RWPE2 (cell line): ENCODE measurements at regions not wholly inside any gene's neighbourhood (a gene's known extent, or its start where the extent isn't known, plus 50 kb on each side); places are given as distances from the start of the nearest gene placed in this dataset.

ENCODE experiments used
- ATAC-seq: fragments of 200-7000 bp; cut with Tn5 transposase; 3 replicates; pipeline ENCODE4 v1.9.1; 2021; ENCODE audit warnings: low read depth
- DNase-seq: peaks from one replicate; pipeline ENCODE4 v3.0.0-alpha.2; 2020; ENCODE audit warnings: low spot score
- H3K27ac ChIP-seq: fragments of 450-650 bp; 2 replicates; pipeline ENCODE4 v1.5.1; 2017; ENCODE audit warnings: mild to moderate bottlenecking; ENCODE audit not compliant: poor library complexity, severe bottlenecking
- H3K27me3 ChIP-seq: fragments of 250-450 bp; sonication (Bioruptor Pico); 2 replicates; pipeline ENCODE4 v1.5.1; 2021; ENCODE audit warnings: mild to moderate bottlenecking, moderate library complexity; ENCODE audit not compliant: insufficient read depth, poor library complexity, severe bottlenecking
- H3K36me3 ChIP-seq: fragments of 250-450 bp; sonication (Bioruptor Pico); 2 replicates; pipeline ENCODE4 v1.5.1; 2020; ENCODE audit warnings: low read depth, mild to moderate bottlenecking, moderate library complexity
- H3K4me1 ChIP-seq: fragments of 250-450 bp; sonication (Bioruptor Pico); 2 replicates; pipeline ENCODE4 v1.5.1; 2021; ENCODE audit warnings: mild to moderate bottlenecking, moderate library complexity; ENCODE audit not compliant: insufficient read depth, poor library complexity, severe bottlenecking
- H3K4me3 ChIP-seq: fragments of 250-450 bp; sonication (Bioruptor Pico); 2 replicates; pipeline ENCODE4 v1.5.1; 2021; ENCODE audit warnings: mild to moderate bottlenecking, moderate library complexity; ENCODE audit not compliant: severe bottlenecking
- H3K9me3 ChIP-seq: fragments of 250-450 bp; sonication (Bioruptor Pico); 2 replicates; pipeline ENCODE4 v1.5.1; 2021; ENCODE audit warnings: mild to moderate bottlenecking, moderate library complexity; ENCODE audit not compliant: severe bottlenecking
- CTCF ChIP-seq: fragments of 450-650 bp; IDR thresholded peaks from one replicate; pipeline ENCODE4 v1.5.1; 2017; ENCODE audit warnings: mild to moderate bottlenecking, moderate library complexity; ENCODE audit not compliant: poor library complexity, severe bottlenecking

GRCh38 chr3:139757448-139758030 lies 79.8 kb upstream of the NMNAT3 start:
- TF ChIP-seq CTCF = no peak
- Histone ChIP-seq H3K27ac (no peak overlapping the region), H3K9me3 (no peaks in the 10 kb centered on the region), H3K27me3 (no peaks in the 10 kb centered on the region), H3K36me3 (no peaks in the 10 kb centered on the region), H3K4me3 (no peak overlapping the region), H3K4me1 (no peaks in the 10 kb centered on the region)
- ATAC-seq (no peak), DNase-seq (no peak)

- no peaks in the 10 kb centered on the region for H3K9me3 ChIP-seq
- DNase-seq (no peak), ATAC-seq (no peak)
- no peaks in the 10 kb centered on the region for H3K4me1 ChIP-seq
- no peaks in the 10 kb centered on the region for H3K36me3 ChIP-seq
- H3K27ac ChIP-seq = no peak overlapping the region
- no peak for TF ChIP-seq CTCF
- H3K27me3 ChIP-seq = no peaks in the 10 kb centered on the region
- H3K4me3 ChIP-seq = no peak overlapping the region
These were observed 78.8 kb upstream of the NMNAT3 start for GRCh38 chr3:139756529-139757103.

- no peak for TF ChIP-seq CTCF
- DNase-seq (no peak), ATAC-seq (no peak)
- Histone ChIP-seq H3K4me1 (no peaks in the 10 kb centered on the region), H3K9me3 (no peaks in the 10 kb centered on the region), H3K36me3 (no peaks in the 10 kb centered on the region), H3K27me3 (no peaks in the 10 kb centered on the region), H3K27ac (no peak overlapping the region), H3K4me3 (no peak overlapping the region)
These were observed 77.8 kb upstream of the NMNAT3 start for GRCh38 chr3:139755551-139755950.

DNA sequence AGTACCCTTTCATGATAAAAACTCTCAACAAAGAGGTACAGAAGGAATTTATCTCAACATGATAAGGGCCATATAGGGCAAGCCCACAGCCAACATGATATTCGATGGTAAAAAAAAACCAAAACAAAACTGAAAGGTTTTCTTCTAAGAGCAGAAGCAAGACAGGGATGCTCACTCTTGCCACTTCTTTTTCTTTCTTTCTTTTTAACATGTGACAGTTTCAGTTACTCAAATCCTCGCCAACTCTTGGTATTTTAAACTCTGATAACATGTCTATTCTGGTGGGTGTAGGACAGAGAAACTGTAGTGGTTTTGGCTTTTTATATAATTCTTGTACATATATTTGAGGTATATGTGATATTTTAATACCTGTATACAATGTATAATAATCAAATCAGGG lies 74.0 kb upstream of the NMNAT3 start:
- H3K27me3 ChIP-seq = no peaks in the 10 kb centered on the region
- no peak overlapping the region for H3K4me3 ChIP-seq
- H3K27ac ChIP-seq = no peak overlapping the region
- no peak for ATAC-seq
- no peak for DNase-seq
- no peaks in the 10 kb centered on the region for H3K36me3 ChIP-seq
- no peak for TF ChIP-seq CTCF
- no peaks in the 10 kb centered on the region for H3K9me3 ChIP-seq
- H3K4me1 ChIP-seq = no peaks in the 10 kb centered on the region

GRCh38 chr3:139746481-139746880 lies 68.7 kb upstream of the NMNAT3 start:
- TF ChIP-seq CTCF = no peak

More at GRCh38 chr3:139746481-139746880, 68.7 kb upstream of the NMNAT3 start:
- no peak overlapping the region for H3K4me3 ChIP-seq
- no peaks in the 10 kb centered on the region for H3K36me3 ChIP-seq
- H3K4me1 ChIP-seq = no peaks in the 10 kb centered on the region
- no peak overlapping the region for H3K27ac ChIP-seq
- no peaks in the 10 kb centered on the region for H3K9me3 ChIP-seq
- DNase-seq (no peak), ATAC-seq (no peak)
- H3K27me3 ChIP-seq = no peaks in the 10 kb centered on the region
